ENCODE measurements at regions not wholly inside any gene's neighbourhood (a gene's known extent, or its start where the extent isn't known, plus 50 kb on each side); places are given as distances from the start of the nearest gene placed in this dataset.

GRCh38 chr11:128388206-128388815, 199.0 kb downstream of the ETS1 start:
- CTCF ChIA-PET: interaction anchor here (1.6 kb wide), 1 partner anchor 13 kb away, joined by 3 read pairs; no protein-coding TSS in a partner anchor
- Histone ChIP-seq H3K27ac (ENCODE audit: insufficient read depth, low read depth, low read length) (no peak overlapping the region), H3K9ac (replicated peaks; ENCODE audit: extremely low read depth, insufficient read depth, low read length) (no peak overlapping the region), H3K27me3 (ENCODE audit: control insufficient read depth in 2 of 2, insufficient read depth in 2 of 2, low read length in 2 of 2) (no peaks in the 10 kb centered on the region), H3K4me1 (ENCODE audit: control insufficient read depth, extremely low read depth, insufficient read depth, low read length) (no peaks in the 10 kb centered on the region), H4K20me1 (replicated peaks; ENCODE audit: control insufficient read depth, extremely low read depth, insufficient read depth, low read length) (no peaks in the 10 kb centered on the region), H2AFZ (ENCODE audit: low read depth, low read length) (no peak overlapping the region), H3K36me3 (ENCODE audit: control insufficient read depth in 2 of 2, extremely low read depth in 1 of 2, insufficient read depth in 2 of 2, low read length in 2 of 2) (no peaks in the 10 kb centered on the region), H3K4me2 (ENCODE audit: insufficient read depth, low read length) (no peak overlapping the region), H3K9me1 (replicated peaks; ENCODE audit: control insufficient read depth, extremely low read depth, insufficient read depth, low read length) (no peaks in the 10 kb centered on the region), H3K9me3 (replicated peaks; ENCODE audit: control insufficient read depth, insufficient read depth, low read length) (no peaks in the 10 kb centered on the region), H3K4me3 (replicated peaks in 1 of 3; ENCODE audit: insufficient read depth in 1 of 3, low read depth in 1 of 3, low read length in 3 of 3) (no peak overlapping the region), H3K79me2 (ENCODE audit: control insufficient read depth, insufficient read depth, low read length) (no peaks in the 10 kb centered on the region)
- TF ChIP-seq EZH2 (IDR thresholded peaks at IDR 0.05; ENCODE audit: borderline replicate concordance, low read depth, low read length, severe bottlenecking) (no peak), POLR2AphosphoS5 (IDR thresholded peaks at IDR 0.05; ENCODE audit: insufficient read depth, low read depth, low read length) (no peak), FOS (IDR thresholded peaks at IDR 0.05; ENCODE audit: borderline replicate concordance, insufficient read depth, low read length) (no peak), MAX (IDR thresholded peaks at IDR 0.05; ENCODE audit: insufficient read depth, insufficient read length) (no peak), JUN (IDR thresholded peaks at IDR 0.05; ENCODE audit: borderline replicate concordance, insufficient read depth, insufficient read length, low read depth) (no peak), MYC (IDR thresholded peaks at IDR 0.05; ENCODE audit: low read depth, low read length) (no peak), POLR2A (IDR thresholded peaks at IDR 0.05; ENCODE audit: low read depth, low read length) (no peak), GATA2 (IDR thresholded peaks at IDR 0.05; ENCODE audit: insufficient read depth, insufficient read length, low read depth, low read length) (no peak), CTCF (IDR thresholded peaks at IDR 0.05; ENCODE audit: extremely low read depth in 1 of 2, insufficient read depth in 1 of 2, low read depth in 1 of 2, low read length in 2 of 2) (no peak)
- FAIRE-seq (no peak), DNase-seq (ENCODE audit: low read depth, low spot score) (no peak)
- dilution Hi-C loops (cut with MboI; ENCODE audit: extremely low pct_ligation_motif_present, low sequenced_read_pairs) (no loop called here), intact Hi-C loops (cut with micrococcal nuclease) (no loop called here)
- POLR2A ChIA-PET: no interaction called here
- no TSS peak for BruUV-seq (replicated peaks)

All from endothelial cell of umbilical vein (primary cell).